ENCODE measurements at regions not wholly inside any gene's neighbourhood (a gene's known extent, or its start where the extent isn't known, plus 50 kb on each side); places are given as distances from the start of the nearest gene placed in this dataset.

DNA sequence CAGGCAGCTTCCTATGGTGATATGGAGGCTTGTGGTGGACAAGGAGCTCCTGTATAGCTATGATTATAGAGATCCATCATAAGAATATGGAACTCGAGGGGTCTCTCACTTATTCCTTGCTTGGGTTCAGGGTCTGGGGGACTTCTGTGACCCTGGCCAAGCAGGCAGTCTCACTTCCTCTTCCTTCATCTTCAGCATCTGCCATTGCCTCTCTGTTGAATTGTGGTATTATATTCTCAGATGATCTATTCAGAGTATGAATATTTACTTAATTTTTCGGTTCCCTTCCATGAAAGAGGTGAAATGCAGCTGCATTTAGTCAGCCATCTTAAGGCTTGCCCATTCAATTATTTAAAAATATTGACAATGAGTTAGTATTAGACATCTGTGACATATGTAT lies 292.9 kb downstream of the SPIN4 start:
- DNase-seq (ENCODE audit: low read depth in 1 of 2, low spot score in 2 of 2) (no peak), FAIRE-seq (no peak)
- no peak overlapping the region for H2BK120ac ChIP-seq (replicated peaks; ENCODE audit: low read depth, low read length)
- no peaks in the 10 kb centered on the region for H3K23me2 ChIP-seq (ENCODE audit: low read depth, low read length)
- no peaks in the 10 kb centered on the region for H4K20me1 ChIP-seq (replicated peaks in 1 of 2; ENCODE audit: control insufficient read depth in 1 of 2, insufficient read depth in 2 of 2, low read length in 2 of 2)
- H3K79me1 ChIP-seq (ENCODE audit: low read depth, low read length): no peaks in the 10 kb centered on the region
- H2BK20ac ChIP-seq (ENCODE audit: low read length): no peak overlapping the region
- H2AK5ac ChIP-seq (ENCODE audit: low read depth, low read length): no peak overlapping the region
- H3K23ac ChIP-seq (ENCODE audit: insufficient read length): no peak overlapping the region
- H2BK15ac ChIP-seq (ENCODE audit: low read length): no peak overlapping the region
- 64% methylated on average over 1 of the region's 2 CpGs; no CpG with 5 or more reads in 1 of the 2 experiments for WGBS, 2 experiments (ENCODE audit: extremely low coverage in 1 of 2, insufficient coverage in 1 of 2, insufficient read length in 1 of 2, insufficient replicate concordance in 2 of 2, low coverage in 1 of 2, low lambda C conversion rate in 2 of 2, missing lambda C conversion rate in 1 of 2)
- H3K14ac ChIP-seq (ENCODE audit: insufficient read length): no peak overlapping the region
- no peak overlapping the region for H4K91ac ChIP-seq (replicated peaks; ENCODE audit: insufficient read length, low read length)
- no peak overlapping the region for H3K9ac ChIP-seq (replicated peaks in 1 of 4; ENCODE audit: extremely low read depth in 1 of 4, low read depth in 3 of 4, low read length in 3 of 4)
- peaks cover 15 to 19% of the 10 kb centered on the region in 2 experiments; a peak in 3 of 4 replicates for H3K9me3 ChIP-seq (ENCODE audit: insufficient read depth in 2 of 2, low read depth in 1 of 2, low read length in 1 of 2)
- ChIA-PET POLR2A (ENCODE audit: partially characterized antibody) (no interaction called here), CTCF (ENCODE audit: partially characterized antibody) (no interaction called here)
- H2BK12ac ChIP-seq (ENCODE audit: low read depth, low read length): no peak overlapping the region
- H3K36me3 ChIP-seq (ENCODE audit: control insufficient read depth in 2 of 4, insufficient read depth in 4 of 4, low read length in 3 of 4): no peaks in the 10 kb centered on the region
- H4K5ac ChIP-seq (ENCODE audit: insufficient read length, low read depth, low read length): no peak overlapping the region
- no peak overlapping the region for H3K56ac ChIP-seq (replicated peaks; ENCODE audit: insufficient read length, low read depth, low read length)
- no peaks in the 10 kb centered on the region for H3K79me2 ChIP-seq (ENCODE audit: control insufficient read depth in 1 of 2, insufficient read depth in 2 of 2, low read length in 2 of 2)
- no peak overlapping the region for H2BK5ac ChIP-seq (ENCODE audit: low read depth, low read length)
- no peak overlapping the region for H2AFZ ChIP-seq (ENCODE audit: low read length)
- H3K27ac ChIP-seq (ENCODE audit: low read depth, low read length): no peak overlapping the region
- no peaks in the 10 kb centered on the region for H3K4me1 ChIP-seq (replicated peaks in 1 of 4; ENCODE audit: control insufficient read depth in 3 of 4, insufficient read depth in 4 of 4, low read length in 3 of 4)
- H3K4me2 ChIP-seq (ENCODE audit: insufficient read depth in 1 of 2, low read depth in 2 of 2, low read length in 2 of 2): no peak overlapping the region
- H3K4ac ChIP-seq (replicated peaks; ENCODE audit: insufficient read length, low read depth, low read length): no peak overlapping the region
- H3K18ac ChIP-seq (ENCODE audit: extremely low read depth, low read length): no peak overlapping the region
- no peak overlapping the region for H3K4me3 ChIP-seq (ENCODE audit: extremely low read depth in 1 of 4, insufficient read depth in 2 of 4, low read depth in 3 of 4, low read length in 4 of 4)
- H4K8ac ChIP-seq (ENCODE audit: extremely low read depth, insufficient read depth, low read length): no peak overlapping the region
- H3K27me3 ChIP-seq (replicated peaks in 1 of 4; ENCODE audit: control insufficient read depth in 3 of 4, extremely low read depth in 1 of 4, insufficient read depth in 3 of 4, low read length in 3 of 4): no peaks in the 10 kb centered on the region
- no peak for TF ChIP-seq EZH2 (IDR thresholded peaks at IDR 0.05; ENCODE audit: low read depth, low read length, severe bottlenecking)
- no peak for TF ChIP-seq RBBP5 (IDR thresholded peaks at IDR 0.05; ENCODE audit: borderline replicate concordance, low read depth, low read length)
- TF ChIP-seq SIN3A (conservative IDR thresholded peaks at IDR 0.05 in 1 of 2, IDR thresholded peaks at IDR 0.05 in 1 of 2; ENCODE audit: low read depth in 1 of 2, low read length in 2 of 2): no peak
- no peak for TF ChIP-seq CBX8 (IDR thresholded peaks at IDR 0.05; ENCODE audit: borderline replicate concordance, low read depth, low read length)
- TF ChIP-seq CTCF (IDR thresholded peaks at IDR 0.05; ENCODE audit: control extremely low read depth in 1 of 3, insufficient read depth in 1 of 3, low read depth in 1 of 3, low read length in 3 of 3): no peak
- no peak for TF ChIP-seq RXRA (IDR thresholded peaks at IDR 0.05; ENCODE audit: insufficient read depth, low read depth, low read length)
- TF ChIP-seq BCL11A (IDR thresholded peaks at IDR 0.05; ENCODE audit: low read depth in 2 of 2, low read length in 2 of 2): no peak
- no peak for TF ChIP-seq KDM5A (IDR thresholded peaks at IDR 0.05; ENCODE audit: low read length)
- no peak for TF ChIP-seq SP2 (IDR thresholded peaks at IDR 0.05; ENCODE audit: low read length)
- TF ChIP-seq CBX5 (IDR thresholded peaks at IDR 0.05; ENCODE audit: low read depth, low read length): no peak
- no peak for TF ChIP-seq CEBPB (IDR thresholded peaks at IDR 0.05; ENCODE audit: low read depth, low read length)
- no peak for TF ChIP-seq TCF12 (IDR thresholded peaks at IDR 0.05; ENCODE audit: low read depth, low read length)
- no peak for TF ChIP-seq JUND (IDR thresholded peaks at IDR 0.05; ENCODE audit: low read length)

All from H1 (cell line).